COLO829 (cell line): ENCODE measurements at regions not wholly inside any gene's neighbourhood (a gene's known extent, or its start where the extent isn't known, plus 50 kb on each side); places are given as distances from the start of the nearest gene placed in this dataset.

Source experiments
- DNase-seq: peaks from one replicate; pipeline ENCODE4 v3.0.0; 2012; ENCODE audit warnings: low spot score

DNA sequence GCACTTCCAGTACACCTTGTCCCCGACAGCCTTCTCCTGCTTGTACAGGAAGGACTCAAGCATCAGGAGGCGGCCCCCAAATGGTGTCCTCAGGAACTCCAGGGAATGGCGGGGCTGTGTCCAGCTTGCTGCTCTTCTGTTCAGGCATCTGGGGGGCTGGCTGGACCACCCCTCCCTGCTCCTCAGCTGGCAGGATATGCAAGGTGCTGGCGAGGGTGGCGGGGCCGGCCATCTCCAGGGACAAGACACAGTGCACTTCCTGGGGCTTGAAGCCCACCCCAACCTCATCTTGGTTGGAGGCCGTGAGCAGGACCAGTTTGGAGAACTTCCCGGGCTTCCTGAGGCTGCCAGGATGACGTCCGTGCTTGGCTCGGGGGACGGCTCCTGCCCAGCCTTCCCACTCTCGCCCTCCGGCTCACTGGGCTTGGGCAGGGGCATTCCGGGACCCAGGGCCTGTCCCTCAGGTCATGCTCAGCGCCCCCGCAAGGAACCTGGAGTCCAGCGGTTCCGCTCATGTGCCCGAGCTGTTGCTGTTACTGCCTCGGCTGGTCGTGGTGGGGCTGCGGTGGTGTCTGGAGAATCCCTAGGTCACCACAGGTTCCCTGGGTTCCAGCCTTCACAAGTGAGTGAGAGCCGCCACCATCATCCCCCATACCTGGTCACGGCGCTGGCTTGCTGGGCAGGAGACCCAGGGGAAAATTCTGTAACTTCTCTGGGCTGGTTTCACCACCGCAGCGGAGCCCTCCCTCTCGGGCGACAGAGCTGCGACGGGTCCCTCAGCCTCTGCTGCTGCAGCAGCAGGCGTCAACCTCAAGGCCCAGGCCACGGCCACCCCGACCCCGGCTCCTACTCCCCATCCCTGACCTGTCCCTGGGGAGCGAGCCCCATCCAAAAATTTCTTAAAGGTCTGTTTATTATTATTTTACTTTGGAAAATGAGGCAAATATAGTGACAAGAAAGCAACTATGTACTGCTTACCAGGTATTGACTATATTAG, 82.8 kb upstream of the FXR1 start:
- no peak for DNase-seq

DNA sequence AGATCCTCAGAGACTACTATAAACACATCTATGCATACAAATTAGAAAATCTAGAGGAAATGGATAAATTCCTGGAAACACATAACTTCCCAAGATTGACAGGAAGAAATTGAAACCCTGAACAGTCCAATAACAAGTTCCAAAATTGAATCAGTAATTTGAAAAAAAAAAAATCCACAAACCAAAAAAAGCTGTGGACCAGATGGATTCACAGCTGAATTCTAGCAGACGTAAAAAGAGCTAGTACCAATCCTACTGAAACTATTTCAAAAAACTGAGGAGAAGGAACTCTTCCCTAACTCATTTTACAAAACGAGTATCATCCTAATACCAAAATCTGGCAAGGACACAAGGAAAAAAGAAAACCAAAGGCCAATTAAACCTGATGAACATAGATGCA, 77.0 kb upstream of the FXR1 start:
- no peak for DNase-seq

DNA sequence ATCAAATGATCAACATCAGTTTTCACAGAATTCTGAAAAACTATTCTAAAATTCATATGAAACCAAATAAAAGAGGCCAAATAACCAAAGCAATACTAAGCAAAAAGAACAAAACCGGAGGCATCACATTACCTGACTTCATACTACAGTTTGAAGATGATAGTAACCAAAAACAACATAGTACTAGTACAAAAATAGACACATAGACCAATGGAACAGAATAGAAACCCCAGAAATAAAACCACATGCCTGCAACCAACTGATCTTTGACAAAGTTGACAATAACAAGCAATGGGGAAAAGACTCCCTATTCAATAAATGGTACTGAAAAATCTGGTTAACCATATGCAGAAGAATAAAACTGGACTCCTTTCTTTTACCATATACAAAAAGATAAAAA, 75.7 kb upstream of the FXR1 start:
- DNase-seq, result no peak

DNA sequence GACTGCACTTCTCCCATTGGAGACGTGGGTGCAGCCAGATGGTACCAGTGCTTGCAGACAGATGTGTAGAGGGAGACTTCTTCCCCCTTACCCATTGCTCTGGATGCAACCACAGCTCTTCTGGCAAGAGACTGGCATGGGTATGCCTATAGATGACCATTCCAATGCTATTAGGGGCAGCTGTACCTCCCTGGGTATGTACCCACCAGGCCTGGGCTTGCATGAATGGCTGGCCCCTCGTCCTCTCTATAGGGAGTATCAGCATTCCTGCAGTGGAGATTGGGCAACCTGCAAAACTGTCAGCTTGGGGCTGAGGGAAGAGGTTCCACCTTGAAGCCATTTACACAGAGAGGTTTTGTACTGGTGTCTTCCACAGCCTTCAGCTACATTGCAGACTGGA, 57.6 kb upstream of the FXR1 start:
- no peak for DNase-seq

DNA sequence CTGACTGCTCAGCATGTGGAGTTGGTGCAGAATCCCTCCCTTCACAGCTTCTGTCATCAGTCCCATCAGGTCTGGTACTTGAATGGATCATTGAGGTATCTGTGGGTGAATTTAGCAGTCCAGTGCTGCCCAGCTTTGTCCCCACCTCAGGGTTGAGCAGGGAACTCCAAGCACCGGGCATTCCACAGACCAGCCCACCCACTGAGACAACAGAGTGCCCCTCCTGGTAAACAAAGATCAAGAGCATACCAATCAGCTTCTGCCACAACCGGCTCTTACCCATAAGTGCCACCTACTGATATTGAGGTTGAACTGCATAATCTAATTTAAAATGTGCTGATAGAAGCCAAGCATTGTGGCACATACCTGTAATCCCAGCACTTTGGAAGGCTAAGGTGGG, 57.1 kb upstream of the FXR1 start:
- no peak for DNase-seq

DNA sequence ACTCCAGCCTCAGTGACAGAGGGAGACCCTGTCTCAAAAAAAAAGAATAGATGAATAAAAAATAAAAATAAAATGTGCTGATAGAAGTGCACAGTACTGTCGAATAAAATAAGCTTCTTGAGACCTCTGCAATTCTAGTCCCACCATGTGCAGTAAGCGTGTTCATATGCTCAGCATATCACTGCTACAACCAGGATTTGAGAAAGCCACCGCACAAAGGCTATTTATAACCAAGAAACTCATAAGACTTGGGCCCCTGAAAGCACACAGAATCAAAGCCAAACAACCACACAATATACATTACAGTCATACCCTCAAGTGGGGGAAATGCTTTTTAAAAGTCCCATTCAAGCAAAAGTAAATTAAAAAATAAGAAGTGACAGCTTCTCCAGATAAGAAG, 56.5 kb upstream of the FXR1 start:
- DNase-seq, result no peak

DNA sequence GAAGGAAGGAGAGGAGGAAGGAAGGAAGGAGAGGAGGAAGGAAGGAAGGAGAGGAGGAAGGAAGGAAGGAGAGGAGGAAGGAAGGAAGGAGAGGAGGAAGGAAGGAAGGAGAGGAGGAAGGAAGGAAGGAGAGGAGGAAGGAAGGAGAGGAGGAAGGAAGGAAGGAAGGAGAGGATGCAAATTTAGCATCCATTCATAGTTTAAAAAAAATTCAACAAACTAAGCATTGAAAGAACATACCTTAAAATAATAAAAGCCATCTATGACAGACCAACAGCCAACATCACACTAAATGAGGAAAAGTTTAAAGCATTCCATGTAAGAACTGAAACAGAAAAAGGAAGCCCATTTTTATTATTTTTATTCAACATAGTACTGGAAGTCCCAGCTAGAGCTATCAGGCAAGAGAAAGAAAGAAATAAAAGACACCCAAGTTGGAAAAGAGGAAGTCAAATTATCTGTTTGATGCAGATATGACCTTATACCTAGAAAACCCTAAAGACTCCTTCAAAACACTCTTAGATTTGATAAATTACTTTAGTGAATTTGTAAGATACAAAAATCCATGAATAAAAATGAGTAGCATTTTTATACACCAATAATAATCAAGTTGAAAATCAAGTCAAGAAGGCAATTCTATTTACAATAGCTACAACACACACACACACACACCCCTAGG, 52.2 kb upstream of the FXR1 start:
- DNase-seq, result no peak
